ENCODE measurements at regions not wholly inside any gene's neighbourhood (a gene's known extent, or its start where the extent isn't known, plus 50 kb on each side); places are given as distances from the start of the nearest gene placed in this dataset.

- H3K4me2 ChIP-seq (ENCODE audit: low read length), result no peak overlapping the region
- H3K9me3 ChIP-seq (ENCODE audit: control insufficient read depth in 1 of 2, insufficient read depth in 1 of 2, low read depth in 1 of 2, low read length in 2 of 2), result no peaks in the 10 kb centered on the region
- H3K9me2 ChIP-seq (ENCODE audit: insufficient read depth), result no peaks in the 10 kb centered on the region
- no peak overlapping the region for H3K4me3 ChIP-seq (replicated peaks in 1 of 2; ENCODE audit: low read depth in 1 of 2, low read length in 2 of 2)
- peaks cover 8% of the 10 kb centered on the region; the same call in 1 of the 2 replicates for H3K27me3 ChIP-seq (ENCODE audit: insufficient read depth, low read length)
- POLR2A ChIA-PET, result no interaction called here
- H3K79me2 ChIP-seq (ENCODE audit: insufficient read depth, low read length), result no peaks in the 10 kb centered on the region
- H4K20me1 ChIP-seq (ENCODE audit: insufficient read depth), result no peaks in the 10 kb centered on the region
- CTCF ChIA-PET, result no interaction called here
- no TSS peak for BruUV-seq (replicated peaks)
- TF ChIP-seq SIN3A (IDR thresholded peaks at IDR 0.05; ENCODE audit: low read depth) (no peak), CEBPB (IDR thresholded peaks at IDR 0.05; ENCODE audit: low read depth) (no peak), ELF1 (IDR thresholded peaks at IDR 0.05; ENCODE audit: borderline replicate concordance, low read depth) (no peak), ZFX (IDR thresholded peaks at IDR 0.05) (no peak), EGR1 (IDR thresholded peaks at IDR 0.05; ENCODE audit: low read depth) (no peak), CBX3 (IDR thresholded peaks at IDR 0.05; ENCODE audit: low read depth) (no peak), FOSL1 (IDR thresholded peaks at IDR 0.05; ENCODE audit: low read depth) (no peak), POLR2A (IDR thresholded peaks at IDR 0.05; ENCODE audit: borderline replicate concordance, extremely low read depth, insufficient read depth, insufficient read length) (no peak), SP1 (IDR thresholded peaks at IDR 0.05; ENCODE audit: low read depth) (no peak), TCF7L2 (IDR thresholded peaks at IDR 0.05; ENCODE audit: borderline replicate concordance, extremely low read depth, insufficient read depth, insufficient read length) (no peak), SRF (IDR thresholded peaks at IDR 0.05; ENCODE audit: low read depth) (no peak)
- TF ChIP-seq, protein P1, sequence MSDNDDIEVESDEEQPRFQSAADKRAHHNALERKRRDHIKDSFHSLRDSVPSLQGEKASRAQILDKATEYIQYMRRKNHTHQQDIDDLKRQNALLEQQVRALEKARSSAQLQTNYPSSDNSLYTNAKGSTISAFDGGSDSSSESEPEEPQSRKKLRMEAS (IDR thresholded peaks at IDR 0.05), result no peak
- no peak overlapping the region for H2AFZ ChIP-seq (ENCODE audit: low read depth, low read length, poor library complexity, severe bottlenecking)
- no peak for DNase-seq (ENCODE audit: low read depth, low spot score)
- H3K27ac ChIP-seq (ENCODE audit: low read depth, low read length), result no peak overlapping the region
- no peaks in the 10 kb centered on the region for H3K36me3 ChIP-seq (ENCODE audit: control insufficient read depth in 1 of 2, insufficient read depth in 2 of 2, low read length in 2 of 2)
- intact Hi-C loops (cut with micrococcal nuclease), result no loop called here
- H3K9ac ChIP-seq (ENCODE audit: low read length), result no peak overlapping the region
- H3K4me1 ChIP-seq (ENCODE audit: control insufficient read depth in 1 of 2, insufficient read depth in 2 of 2, low read length in 2 of 2), result no peaks in the 10 kb centered on the region
- ATAC-seq, result no peak
- RAD21 ChIA-PET (ENCODE audit: low non-redundant PET in 1 of 2, low total read pairs in 2 of 2, uncharacterized antibody in 2 of 2, unreplicated experiment in 2 of 2), result no interaction called here
These were observed 142.7 kb upstream of the CD180 start for GRCh38 chr5:67339219-67339767.

GRCh38 chr5:67338421-67338820 lies 141.8 kb upstream of the CD180 start:
- CTCF ChIA-PET, result no interaction called here
- intact Hi-C loops (cut with micrococcal nuclease), result no loop called here
- ATAC-seq (no peak), DNase-seq (ENCODE audit: low read depth, low spot score) (no peak)
- Histone ChIP-seq H3K4me3 (replicated peaks in 1 of 2; ENCODE audit: low read depth in 1 of 2, low read length in 2 of 2) (no peak overlapping the region), H2AFZ (ENCODE audit: low read depth, low read length, poor library complexity, severe bottlenecking) (no peak overlapping the region), H3K79me2 (ENCODE audit: insufficient read depth, low read length) (no peaks in the 10 kb centered on the region), H3K9me3 (ENCODE audit: control insufficient read depth in 1 of 2, insufficient read depth in 1 of 2, low read depth in 1 of 2, low read length in 2 of 2) (no peaks in the 10 kb centered on the region), H3K9me2 (ENCODE audit: insufficient read depth) (no peaks in the 10 kb centered on the region), H3K27ac (ENCODE audit: low read depth, low read length) (no peak overlapping the region), H3K4me2 (ENCODE audit: low read length) (no peak overlapping the region), H4K20me1 (ENCODE audit: insufficient read depth) (no peaks in the 10 kb centered on the region), H3K27me3 (ENCODE audit: insufficient read depth, low read length) (peaks cover 8% of the 10 kb centered on the region; the same call in 1 of the 2 replicates), H3K4me1 (ENCODE audit: control insufficient read depth in 1 of 2, insufficient read depth in 2 of 2, low read length in 2 of 2) (no peaks in the 10 kb centered on the region), H3K9ac (ENCODE audit: low read length) (no peak overlapping the region), H3K36me3 (ENCODE audit: control insufficient read depth in 1 of 2, insufficient read depth in 2 of 2, low read length in 2 of 2) (no peaks in the 10 kb centered on the region)
- BruUV-seq (replicated peaks), result no TSS peak
- POLR2A ChIA-PET, result no interaction called here
- RAD21 ChIA-PET (ENCODE audit: low non-redundant PET in 1 of 2, low total read pairs in 2 of 2, uncharacterized antibody in 2 of 2, unreplicated experiment in 2 of 2), result no interaction called here
- TF ChIP-seq EGR1 (IDR thresholded peaks at IDR 0.05; ENCODE audit: low read depth) (no peak), POLR2AphosphoS5 (IDR thresholded peaks at IDR 0.05; ENCODE audit: low read depth, low read length) (no peak)
